K562 (cell line): ENCODE measurements at regions not wholly inside any gene's neighbourhood (a gene's known extent, or its start where the extent isn't known, plus 50 kb on each side); places are given as distances from the start of the nearest gene placed in this dataset.

Experiments
- ATAC-seq: fragments of 200-7000 bp; cut with Tn5 transposase; 3 replicates; pipeline ENCODE4 v1.9.1; 2020; ENCODE audit warnings: moderate library complexity
- BruUV-seq: library from RNA; stranded (reverse); fragments of 400-500 nt; replicated peaks from 2 replicates; lab custom pipeline; 2021; lab: Mats Ljungman, UMichigan
- CTCF ChIA-PET: fragments of 300-600 bp; formaldehyde crosslinking; extraction: SDS; loops from one replicate; lab custom pipeline; 2021; ENCODE audit warnings: low intra/inter-chr PET ratio; lab: Yijun Ruan, JAX
- POLR2A ChIA-PET: fragments of 300-600, 350-650 bp; sonication (Branson Sonifier 250); formaldehyde crosslinking; extraction: SDS; loops from one replicate; lab custom pipeline; 2021; ENCODE audit warnings: antibody characterized with exemption, inconsistent platforms; lab: Yijun Ruan, JAX
- DNase-seq, 4 experiments: peaks; one replicate each; pipeline versions ENCODE4 v3.0.0 to v3.0.0-alpha.2; 2011 to 2018; ENCODE audit warnings: low spot score in 3 of 4, mixed read lengths in 3 of 4; ENCODE audit errors: extremely low read depth in 1 of 4
- FAIRE-seq: peaks from 2 replicates; lab custom pipeline; 2011; peaks lifted over from hg19 to GRCh38; lab: Jason Lieb, UNC
- H2AFZ ChIP-seq: 2 replicates; pipeline ENCODE4 v1.6.0; 2011; ENCODE audit warnings: low read depth, low read length, control low read depth, inconsistent platforms
- H3K27ac ChIP-seq: fragments of 200-600 bp; 3 replicates; pipeline ENCODE4 v1.8.0; 2011; ENCODE audit warnings: low read depth, mild to moderate bottlenecking, control low read depth, inconsistent platforms, low read length, moderate library complexity, mixed read lengths; ENCODE audit errors: extremely low read depth
- H3K27me3 ChIP-seq, 2 experiments: fragments of 300-600 bp in 1 of 2; 2 replicates in 1 of 2; 3 replicates in 1 of 2; pipeline versions ENCODE4 v1.6.0 to v1.8.0; 2011; ENCODE audit warnings: inconsistent platforms in 2 of 2, low read length in 2 of 2, mild to moderate bottlenecking in 1 of 2, mixed read lengths in 1 of 2, moderate library complexity in 1 of 2; ENCODE audit not compliant: control insufficient read depth in 2 of 2, insufficient read depth in 2 of 2
- H3K36me3 ChIP-seq: fragments of 300-600 bp; 3 replicates; pipeline ENCODE4 v1.8.0; 2011; ENCODE audit warnings: mild to moderate bottlenecking, low read length, inconsistent platforms; ENCODE audit not compliant: control insufficient read depth, insufficient read depth
- H3K4me1 ChIP-seq, 2 experiments: fragments of 200-600 bp in 1 of 2; replicated peaks in 1 of 2; 2 replicates in 1 of 2; 3 replicates in 1 of 2; pipeline versions ENCODE4 v1.5.1 to v1.8.0; 2011; ENCODE audit warnings: inconsistent platforms in 2 of 2, low read length in 2 of 2, mild to moderate bottlenecking in 1 of 2, mixed read lengths in 1 of 2, moderate library complexity in 1 of 2; ENCODE audit not compliant: control insufficient read depth in 2 of 2, insufficient read depth in 2 of 2
- H3K4me2 ChIP-seq: 2 replicates; pipeline ENCODE4 v1.6.1; 2011; ENCODE audit warnings: low read length, control low read depth, inconsistent platforms, mixed read lengths; ENCODE audit not compliant: insufficient read depth
- H3K4me3 ChIP-seq: fragments of 200-600 bp; sonication (generic), shearing (Covaris generic); 2 replicates; pipeline ENCODE4 v1.5.1; 2016; ENCODE audit warnings: control low read depth, inconsistent platforms
- H3K79me2 ChIP-seq: fragments of 200-600 bp; 3 replicates; pipeline ENCODE4 v1.8.0; 2011; ENCODE audit warnings: low read length, inconsistent platforms; ENCODE audit not compliant: control insufficient read depth, insufficient read depth
- H3K9ac ChIP-seq, 2 experiments: 2 replicates each; pipeline versions ENCODE4 v1.6.0 to v1.6.1; 2011; ENCODE audit warnings: low read depth in 2 of 2, low read length in 2 of 2, control low read depth in 1 of 2, inconsistent platforms in 1 of 2, mild to moderate bottlenecking in 1 of 2, mixed read lengths in 1 of 2; ENCODE audit not compliant: insufficient read depth in 1 of 2
- H3K9me1 ChIP-seq: one replicate; pipeline ENCODE4 v1.6.0; 2011; ENCODE audit warnings: inconsistent platforms, mild to moderate bottlenecking, low read length, moderate library complexity; ENCODE audit not compliant: control insufficient read depth, insufficient read depth
- H3K9me3 ChIP-seq: replicated peaks from 2 replicates; pipeline ENCODE4 v1.5.1; 2011; ENCODE audit warnings: low read depth, low read length, inconsistent platforms; ENCODE audit not compliant: control insufficient read depth, insufficient read depth
- H4K20me1 ChIP-seq: replicated peaks from 2 replicates; pipeline ENCODE4 v1.6.1; 2011; ENCODE audit warnings: low read length, inconsistent platforms, mixed read lengths; ENCODE audit not compliant: control insufficient read depth, insufficient read depth
- CHAMP1 ChIP-seq: fragments of 450-650 bp; IDR thresholded peaks from 2 replicates; pipeline ENCODE4 v1.6.1; 2016; ENCODE audit warnings: mild to moderate bottlenecking
- HBP1 ChIP-seq: fragments of 450-650 bp; formaldehyde crosslinking; IDR thresholded peaks from 2 replicates; pipeline ENCODE4 v1.4.0; 2022; ENCODE audit warnings: missing genetic modification characterization
- KDM5B ChIP-seq: fragments of 200-600 bp; sonication (generic); IDR thresholded peaks from 2 replicates; pipeline ENCODE4 v1.6.1; 2012; ENCODE audit warnings: low read depth, mild to moderate bottlenecking, moderate library complexity, low read length, control low read depth, inconsistent platforms; ENCODE audit not compliant: insufficient replicate concordance
- LCOR ChIP-seq: sonication (generic); formaldehyde crosslinking; IDR thresholded peaks from 2 replicates; pipeline ENCODE4 v1.8.0; 2022; ENCODE audit warnings: mild to moderate bottlenecking, missing genetic modification reagents
- RBM15 ChIP-seq: fragments of 200-400 bp; formaldehyde crosslinking; IDR thresholded peaks from 2 replicates; pipeline ENCODE4 v1.6.1; 2018; ENCODE audit warnings: mild to moderate bottlenecking, low read length, moderate library complexity; ENCODE audit not compliant: insufficient read depth
- RBM34 ChIP-seq: fragments of 200-400 bp; formaldehyde crosslinking; IDR thresholded peaks from 2 replicates; pipeline ENCODE4 v1.6.1; 2018; ENCODE audit warnings: low read length, borderline replicate concordance; ENCODE audit not compliant: insufficient read depth
- SAFB2 ChIP-seq: fragments of 200-400 bp; formaldehyde crosslinking; IDR thresholded peaks from 2 replicates; pipeline ENCODE4 v1.6.1; 2018; ENCODE audit warnings: borderline replicate concordance, low read length, low read depth, moderate library complexity; ENCODE audit not compliant: severe bottlenecking
- SIN3A ChIP-seq, 2 experiments: fragments of 150-350 bp in 1 of 2; IDR thresholded peaks; 2 replicates each; pipeline ENCODE4 v1.6.1; 2011 to 2016; ENCODE audit warnings: borderline replicate concordance in 2 of 2, low read depth in 2 of 2, low read length in 2 of 2, mild to moderate bottlenecking in 2 of 2, moderate library complexity in 2 of 2; ENCODE audit not compliant: control insufficient read depth in 1 of 2
- SOX6 ChIP-seq: fragments of 450-650 bp; IDR thresholded peaks from 2 replicates; pipeline ENCODE4 v1.6.1; 2014; ENCODE audit warnings: mild to moderate bottlenecking
- WHSC1 ChIP-seq: IDR thresholded peaks from one replicate; pipeline ENCODE4 v1.6.1; 2012; ENCODE audit warnings: low read length, control low read depth, inconsistent platforms
- ZFPM2 ChIP-seq: fragments of 250-450 bp; sonication (Bioruptor Pico); IDR thresholded peaks from 2 replicates; pipeline ENCODE4 v1.5.1; 2022; ENCODE audit warnings: mild to moderate bottlenecking
- ZNF277 ChIP-seq: fragments of 250-450 bp; sonication (Bioruptor Pico); IDR thresholded peaks from 2 replicates; pipeline ENCODE4 v1.8.0; 2022; ENCODE audit warnings: inconsistent platforms, mild to moderate bottlenecking, moderate library complexity, borderline replicate concordance
- ZNF324 ChIP-seq: fragments of 250-450 bp; sonication (Bioruptor Pico); IDR thresholded peaks from 2 replicates; pipeline ENCODE4 v1.4.0; 2020; ENCODE audit warnings: mild to moderate bottlenecking
- ZNF444 ChIP-seq: fragments of 250-450 bp; sonication (Bioruptor Pico); IDR thresholded peaks from 2 replicates; pipeline ENCODE4 v1.4.0; 2020; ENCODE audit warnings: mild to moderate bottlenecking, moderate library complexity
- ZNF740 ChIP-seq, 3 experiments: fragments of 200-800 bp in 1 of 3; sonication (Bioruptor generic) in 1 of 3; sonication (generic) in 1 of 3; formaldehyde crosslinking in 1 of 3; IDR thresholded peaks; 2 replicates each; pipeline versions ENCODE4 v1.6.1 to v1.8.0; 2016 to 2022; ENCODE audit warnings: mild to moderate bottlenecking in 2 of 3, missing compliant biosample characterization in 2 of 3, missing genetic modification characterization in 2 of 3, missing genetic modification reagents in 1 of 3
- WGBS: fragments of 100-300 bp; shearing (Covaris generic); methylation state at CpG from one replicate; pipeline ENCODE4 v1.1.6; 2016; ENCODE audit warnings: low coverage, mixed read lengths; ENCODE audit not compliant: insufficient coverage; ENCODE audit errors: missing lambda C conversion rate; 5-methylcytosine and 5-hydroxymethylcytosine counted together
- in situ Hi-C: fragments of 300-500 bp; cut with MboI; formaldehyde crosslinking; loops from 4 replicates; pipeline ENCODE4 v1.15.0; 2018; ENCODE audit warnings: inconsistent platforms, mixed read lengths
- intact Hi-C: fragments of 100-400 bp; cut with micrococcal nuclease; formaldehyde crosslinking; loops from 2 replicates; pipeline ENCODE4 v1.14.2; 2022

GRCh38 chr6:133001040-133001565 lies 186.7 kb downstream of the RPS12 start:
- no peak for ATAC-seq
- intact Hi-C loops (no loop called here), in situ Hi-C loops (no loop called here)
- DNase-seq, result no peak
- Histone ChIP-seq H3K9ac (no peak overlapping the region), H4K20me1 (no peaks in the 10 kb centered on the region), H3K4me1 (no peaks in the 10 kb centered on the region), H3K36me3 (no peaks in the 10 kb centered on the region), H2AFZ (no peak overlapping the region), H3K9me3 (no peaks in the 10 kb centered on the region), H3K4me3 (no peak overlapping the region), H3K9me1 (no peaks in the 10 kb centered on the region), H3K27ac (no peak overlapping the region), H3K79me2 (no peaks in the 10 kb centered on the region), H3K4me2 (no peak overlapping the region), H3K27me3 (no peaks in the 10 kb centered on the region)
- no peak for FAIRE-seq
- no TSS peak for BruUV-seq
- CTCF ChIA-PET, result no interaction called here
- WGBS, result 0% methylated on average over 2 of the region's 2 CpGs
- POLR2A ChIA-PET, result no interaction called here
- no peak for TF ChIP-seq ZNF444 (CRISPR knock-in tag)
- no peak for TF ChIP-seq ZNF277
- TF ChIP-seq ZNF324 (CRISPR knock-in tag), result no peak
- TF ChIP-seq ZNF740 (CRISPR knock-in tag; IDR thresholded peaks at IDR 0.05), result no peak
- no peak for TF ChIP-seq ZNF740 (tag; IDR thresholded peaks at IDR 0.05)
- TF ChIP-seq SOX6, result no peak
- no peak for TF ChIP-seq HBP1 (CRISPR knock-in tag)
- no peak for TF ChIP-seq CHAMP1
- TF ChIP-seq RBM15, result no peak
- no peak for TF ChIP-seq WHSC1
- no peak for TF ChIP-seq KDM5B
- TF ChIP-seq ZFPM2 (CRISPR knock-in tag), result no peak
- TF ChIP-seq SAFB2, result no peak
- TF ChIP-seq LCOR (CRISPR knock-in tag), result no peak
- no peak for TF ChIP-seq RBM34
- TF ChIP-seq SIN3A (IDR thresholded peaks at IDR 0.05; ENCODE audit: borderline replicate concordance in 2 of 2, control insufficient read depth in 1 of 2, low read depth in 2 of 2, low read length in 2 of 2), result no peak
